ENCODE measurements at regions not wholly inside any gene's neighbourhood (a gene's known extent, or its start where the extent isn't known, plus 50 kb on each side); places are given as distances from the start of the nearest gene placed in this dataset.
A peak's percentile ranks its signal among the peaks of the same experiment; 100 is the strongest.

DNA sequence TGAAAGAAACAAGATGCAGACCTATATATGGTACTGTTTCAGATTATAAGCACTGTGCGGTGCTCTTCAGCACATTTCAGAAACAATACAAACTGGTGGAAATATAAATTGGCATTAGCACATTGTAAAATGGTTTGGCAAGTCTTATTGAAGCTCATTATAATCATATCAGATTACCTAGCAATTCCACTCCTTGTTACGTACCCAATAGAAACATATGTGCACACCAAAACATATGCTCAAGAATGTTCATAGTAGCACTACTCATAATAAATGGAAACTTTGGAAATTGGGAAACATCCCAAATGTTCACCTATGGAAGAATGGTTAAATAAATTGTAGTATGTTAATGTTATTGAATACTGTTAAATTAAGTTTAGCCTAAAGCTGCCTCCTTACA, 54.9 kb upstream of the PLEKHG1 start:
- peaks cover 31% of the 10 kb centered on the region for H3K4me1 ChIP-seq
- no peaks in the 10 kb centered on the region for H3K9me3 ChIP-seq (replicated peaks)
- intact Hi-C loops (cut with micrococcal nuclease) = no loop called here
- DNase-seq = no peak
- H3K36me3 ChIP-seq = no peaks in the 10 kb centered on the region
- no peak for TF ChIP-seq CTCF (IDR thresholded peaks at IDR 0.05; ENCODE audit: borderline replicate concordance)
- H3K27me3 ChIP-seq (ENCODE audit: low read depth) = no peaks in the 10 kb centered on the region
- H3K4me3 ChIP-seq = no peak overlapping the region
- no peak overlapping the region for H3K27ac ChIP-seq (replicated peaks)

DNA sequence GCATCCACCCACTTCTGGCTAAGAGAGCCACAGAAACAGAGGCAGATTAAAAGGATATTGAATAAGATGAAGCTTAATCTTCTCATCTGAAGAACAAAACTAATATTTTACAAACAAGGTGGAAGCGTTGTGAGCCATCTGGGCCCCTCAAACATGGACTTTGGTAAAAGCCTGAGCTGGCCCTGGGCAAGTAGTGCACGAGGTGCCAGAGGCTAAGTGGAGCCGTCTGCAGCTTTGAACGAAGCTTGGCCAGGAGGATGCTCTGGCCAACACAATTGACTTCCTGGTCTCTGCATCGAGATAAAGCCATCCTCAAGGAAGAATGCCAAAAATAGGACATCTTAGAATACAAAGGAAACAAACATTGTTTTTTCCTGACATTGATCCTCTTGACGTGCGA, 53.2 kb upstream of the PLEKHG1 start:
- DNase-seq = no peak

DNA sequence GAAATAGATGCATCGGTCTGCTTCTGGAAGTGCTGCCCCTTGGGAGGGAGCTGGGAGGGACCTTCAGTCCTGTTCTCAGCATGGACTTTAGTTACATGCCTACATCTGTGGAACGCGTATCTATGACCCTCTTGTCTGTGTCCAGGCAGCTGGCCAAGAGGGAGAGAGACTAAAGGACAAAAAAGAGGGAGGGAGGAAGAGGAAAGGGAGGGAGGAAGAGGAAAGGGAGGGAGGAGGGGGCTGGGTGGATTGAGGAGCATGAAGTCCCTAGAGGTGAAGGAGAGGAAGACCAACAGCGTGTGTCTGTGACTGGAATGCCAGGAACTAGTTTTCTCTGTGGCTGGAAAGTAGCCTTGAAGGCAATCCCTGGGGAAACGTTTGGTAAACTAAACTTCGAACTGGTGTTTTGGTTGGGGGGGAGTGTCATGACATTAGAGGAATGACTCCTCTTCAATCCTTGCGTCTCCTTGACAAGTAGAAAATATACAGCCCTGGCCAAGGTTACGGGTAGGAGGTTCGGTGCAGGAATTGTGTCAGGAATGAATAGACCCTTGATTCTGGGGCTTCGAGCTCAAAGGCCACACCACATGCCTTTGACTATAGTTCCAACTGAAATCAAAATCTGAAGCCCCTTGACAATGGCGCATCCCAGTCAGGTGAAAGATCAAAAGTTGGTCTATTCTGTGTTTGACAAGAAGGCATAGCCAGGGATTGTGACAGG, 52.0 kb upstream of the PLEKHG1 start:
- Histone ChIP-seq H3K4me1 (peaks cover 26% of the 10 kb centered on the region), H3K9me3 (replicated peaks) (no peaks in the 10 kb centered on the region), H3K4me3 (no peak overlapping the region), H3K27ac (replicated peaks) (peak overlapping the region; percentile 60), H3K27me3 (ENCODE audit: low read depth) (no peaks in the 10 kb centered on the region), H3K36me3 (no peaks in the 10 kb centered on the region)
- intact Hi-C loops (cut with micrococcal nuclease) = no loop called here
- DNase-seq = peak; percentile 73
- no peak for TF ChIP-seq CTCF (IDR thresholded peaks at IDR 0.05; ENCODE audit: borderline replicate concordance)

More for the DNA sequence above, 53.2 kb upstream of the PLEKHG1 start:
- Histone ChIP-seq H3K36me3 (no peaks in the 10 kb centered on the region), H3K9me3 (replicated peaks) (no peaks in the 10 kb centered on the region), H3K27ac (replicated peaks) (peak overlapping the region; percentile 60), H3K4me3 (no peak overlapping the region), H3K27me3 (ENCODE audit: low read depth) (no peaks in the 10 kb centered on the region), H3K4me1 (peaks cover 30% of the 10 kb centered on the region)
- no peak for TF ChIP-seq CTCF (IDR thresholded peaks at IDR 0.05; ENCODE audit: borderline replicate concordance)
- intact Hi-C loops (cut with micrococcal nuclease) = no loop called here

GRCh38 chr6:150548330-150548729, 51.4 kb upstream of the PLEKHG1 start:
- no peaks in the 10 kb centered on the region for H3K27me3 ChIP-seq (ENCODE audit: low read depth)
- no peaks in the 10 kb centered on the region for H3K36me3 ChIP-seq
- intact Hi-C loops (cut with micrococcal nuclease) = no loop called here
- no peak for TF ChIP-seq CTCF (IDR thresholded peaks at IDR 0.05; ENCODE audit: borderline replicate concordance)
- no peak for DNase-seq
- H3K4me1 ChIP-seq = peaks cover 26% of the 10 kb centered on the region
- H3K9me3 ChIP-seq (replicated peaks) = no peaks in the 10 kb centered on the region
- H3K4me3 ChIP-seq = no peak overlapping the region
- H3K27ac ChIP-seq (replicated peaks) = no peak overlapping the region

- peaks cover 26% of the 10 kb centered on the region for H3K4me1 ChIP-seq
- DNase-seq = no peak
- TF ChIP-seq CTCF (IDR thresholded peaks at IDR 0.05; ENCODE audit: borderline replicate concordance) = no peak
- H3K9me3 ChIP-seq (replicated peaks) = no peaks in the 10 kb centered on the region
- H3K27me3 ChIP-seq (ENCODE audit: low read depth) = no peaks in the 10 kb centered on the region
- no peaks in the 10 kb centered on the region for H3K36me3 ChIP-seq
- intact Hi-C loops (cut with micrococcal nuclease) = no loop called here
- no peak overlapping the region for H3K27ac ChIP-seq (replicated peaks)
- H3K4me3 ChIP-seq = no peak overlapping the region
Observed at GRCh38 chr6:150549007-150549406, 50.7 kb upstream of the PLEKHG1 start.
